ENCODE measurements at regions not wholly inside any gene's neighbourhood (a gene's known extent, or its start where the extent isn't known, plus 50 kb on each side); places are given as distances from the start of the nearest gene placed in this dataset.

DNA sequence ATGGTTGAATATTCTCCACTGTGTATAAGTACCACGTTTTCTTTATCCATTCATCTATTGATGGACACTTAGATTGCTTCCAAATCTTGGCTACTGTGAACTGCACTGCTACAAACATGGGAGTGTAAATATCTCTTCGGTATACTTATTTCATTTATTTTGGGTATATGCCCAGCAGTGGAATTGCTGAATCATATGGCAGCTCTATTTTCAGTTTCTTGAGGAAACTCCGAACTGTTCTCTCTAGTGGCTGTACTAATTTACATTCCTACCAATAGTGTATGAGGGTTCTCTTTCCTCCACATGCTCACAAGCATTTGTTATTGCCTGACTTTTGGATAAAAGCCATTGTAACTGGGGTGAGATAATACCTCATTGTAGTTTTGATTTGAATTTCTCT lies 623.1 kb upstream of the LRFN5 start:
- TF ChIP-seq ZNF274 (IDR thresholded peaks at IDR 0.05; ENCODE audit: low read depth, low read length), result no peak
- no peak for TF ChIP-seq YY1 (IDR thresholded peaks at IDR 0.05; ENCODE audit: insufficient read depth, insufficient read length)
- TF ChIP-seq SUZ12 (IDR thresholded peaks at IDR 0.05; ENCODE audit: extremely low read depth, insufficient read depth, insufficient read length), result no peak
